Liver (tissue), 8 donors: ENCODE measurements at regions not wholly inside any gene's neighbourhood (a gene's known extent, or its start where the extent isn't known, plus 50 kb on each side); places are given as distances from the start of the nearest gene placed in this dataset.

Source experiments
- DNase-seq: peaks from one replicate; pipeline ENCODE4 v3.0.0-alpha.2; 2017; ENCODE audit warnings: low spot score
- H3K27ac ChIP-seq, 2 donors: one replicate each; pipeline ENCODE4 v1.7.0; 2013; ENCODE audit warnings: inconsistent platforms in 2 of 2, low read length in 2 of 2, control low read depth in 1 of 2, low read depth in 1 of 2, mild to moderate bottlenecking in 1 of 2
- H3K27me3 ChIP-seq, 4 donors: one replicate each; pipeline versions ENCODE4 v1.6.1 to v1.7.0; 2013; ENCODE audit warnings: low read length in 3 of 4, inconsistent platforms in 1 of 4, mild to moderate bottlenecking in 1 of 4, moderate library complexity in 1 of 4; ENCODE audit not compliant: control insufficient read depth in 4 of 4, insufficient read depth in 4 of 4
- H3K36me3 ChIP-seq, 4 donors: one replicate each; pipeline versions ENCODE4 v1.6.1 to v1.7.0; 2013; ENCODE audit warnings: low read length in 3 of 4, mild to moderate bottlenecking in 3 of 4, low read depth in 1 of 4, moderate library complexity in 1 of 4; ENCODE audit not compliant: control insufficient read depth in 4 of 4, insufficient read depth in 3 of 4
- H3K4me1 ChIP-seq, 4 donors: one replicate each; pipeline versions ENCODE4 v1.6.1 to v1.7.0; 2013; ENCODE audit warnings: low read length in 3 of 4, mild to moderate bottlenecking in 3 of 4, moderate library complexity in 1 of 4; ENCODE audit not compliant: control insufficient read depth in 4 of 4, insufficient read depth in 4 of 4
- H3K4me3 ChIP-seq, 3 donors: one replicate each; pipeline versions ENCODE4 v1.6.1 to v1.7.0; 2013; ENCODE audit warnings: low read length in 3 of 3, control low read depth in 1 of 3, low read depth in 1 of 3, mild to moderate bottlenecking in 1 of 3
- H3K9ac ChIP-seq, 2 donors: one replicate each; pipeline ENCODE4 v1.7.0; 2013; ENCODE audit warnings: low read length in 2 of 2, mild to moderate bottlenecking in 2 of 2, moderate library complexity in 2 of 2, control low read depth in 1 of 2, low read depth in 1 of 2
- H3K9me3 ChIP-seq, 4 donors: one replicate each; pipeline versions ENCODE4 v1.6.1 to v1.7.0; 2013; ENCODE audit warnings: low read length in 3 of 4; ENCODE audit not compliant: control insufficient read depth in 4 of 4
- CTCF ChIP-seq: fragments of 150-350 bp; IDR thresholded peaks from 2 replicates; pipeline ENCODE4 v1.5.1; 2017; ENCODE audit warnings: improper control_type of control experiment, low read depth, low read length; ENCODE audit not compliant: missing input control
- EGR1 ChIP-seq, 2 donors: IDR thresholded peaks; 2 replicates each; pipeline ENCODE4 v1.6.1; 2016 to 2018; ENCODE audit warnings: antibody characterized with exemption in 2 of 2, low read depth in 2 of 2
- FOXA1 ChIP-seq: IDR thresholded peaks from 2 replicates; pipeline ENCODE4 v1.6.1; 2016; ENCODE audit warnings: antibody characterized with exemption
- FOXA2 ChIP-seq: IDR thresholded peaks from 2 replicates; pipeline ENCODE4 v1.6.1; 2016; ENCODE audit warnings: antibody characterized with exemption
- GABPA ChIP-seq, 2 donors: IDR thresholded peaks in 1 of 2; conservative IDR thresholded peaks in 1 of 2; 2 replicates each; pipeline ENCODE4 v1.6.1; 2016; ENCODE audit warnings: antibody characterized with exemption in 2 of 2, mild to moderate bottlenecking in 1 of 2, moderate library complexity in 1 of 2
- HNF4A ChIP-seq, 2 donors: conservative IDR thresholded peaks; 2 replicates each; pipeline ENCODE4 v1.6.1; 2016; ENCODE audit warnings: antibody characterized with exemption in 2 of 2, mild to moderate bottlenecking in 2 of 2
- HNF4G ChIP-seq: IDR thresholded peaks from 2 replicates; pipeline ENCODE4 v1.6.1; 2016; ENCODE audit warnings: antibody characterized with exemption
- JUND ChIP-seq, 2 donors: IDR thresholded peaks; 2 replicates each; pipeline ENCODE4 v1.6.1; 2016; ENCODE audit warnings: antibody characterized with exemption in 2 of 2
- NR2F2 ChIP-seq: IDR thresholded peaks from 2 replicates; pipeline ENCODE4 v1.6.1; 2016; ENCODE audit warnings: antibody characterized with exemption
- RAD21 ChIP-seq, 2 donors: IDR thresholded peaks; 2 replicates each; pipeline ENCODE4 v1.6.1; 2016; ENCODE audit warnings: antibody characterized with exemption in 2 of 2, mild to moderate bottlenecking in 2 of 2
- REST ChIP-seq: IDR thresholded peaks from 2 replicates; pipeline ENCODE4 v1.6.1; 2016; ENCODE audit warnings: antibody characterized with exemption, mild to moderate bottlenecking
- RXRA ChIP-seq, 2 donors: IDR thresholded peaks; 2 replicates each; pipeline ENCODE4 v1.6.1; 2017 to 2018; ENCODE audit warnings: antibody characterized with exemption in 2 of 2, mild to moderate bottlenecking in 1 of 2
- SP1 ChIP-seq: IDR thresholded peaks from 2 replicates; pipeline ENCODE4 v1.6.1; 2018; ENCODE audit warnings: antibody characterized with exemption, mild to moderate bottlenecking
- TAF1 ChIP-seq: conservative IDR thresholded peaks from 2 replicates; pipeline ENCODE4 v1.6.1; 2016; ENCODE audit warnings: antibody characterized with exemption, mild to moderate bottlenecking
- YY1 ChIP-seq: IDR thresholded peaks from 2 replicates; pipeline ENCODE4 v1.6.1; 2016; ENCODE audit warnings: antibody characterized with exemption, mild to moderate bottlenecking
- WGBS: extraction: QIAGEN DNeasy Blood & Tissue Kit; methylation state at CpG from one replicate; pipeline ENCODE4 v1.1.7; 2013; 5-methylcytosine and 5-hydroxymethylcytosine counted together
- TF ChIP-seq, protein P1 (sequence below): IDR thresholded peaks from 2 replicates; pipeline ENCODE4 v1.6.1; 2016; ENCODE audit warnings: antibody characterized with exemption
- TF ChIP-seq, protein P2 (sequence below): IDR thresholded peaks from 2 replicates; pipeline ENCODE4 v1.6.1; 2016; ENCODE audit warnings: antibody characterized with exemption
- donor health status: healthy.
- donor health status: healthy.
- donor health status: healthy.
- donor health status: healthy.
- donor health status: healthy.

DNA sequence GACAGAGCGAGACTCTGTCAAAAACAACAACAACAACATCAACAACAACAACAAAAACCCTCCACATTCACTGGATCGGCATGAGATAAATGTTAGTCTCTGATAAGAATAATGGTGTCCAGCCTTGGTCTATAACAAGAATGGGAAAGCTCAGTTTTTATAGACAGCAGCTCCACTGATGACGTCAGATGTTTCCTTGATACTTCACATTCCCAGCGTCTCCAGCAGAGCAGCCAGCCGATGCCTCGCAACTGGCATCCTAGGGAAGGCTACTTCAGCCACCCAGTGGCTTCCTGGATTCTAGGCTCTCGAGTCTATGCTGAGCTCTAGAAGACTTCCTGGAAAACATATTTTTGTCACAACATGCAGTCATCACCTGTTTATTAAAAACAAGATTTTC, 271.4 kb upstream of the SMIM21 start:
- Histone ChIP-seq H3K4me1 (no peaks in the 10 kb centered on the region), H3K4me3 (no peak overlapping the region), H3K27ac (no peak overlapping the region), H3K36me3 (no peaks in the 10 kb centered on the region), H3K9me3 (peaks cover 0 to 3% (median 0%) of the 10 kb centered on the region in 4 donors), H3K9ac (no peak overlapping the region), H3K27me3 (peaks cover 0 to 3% (median 0%) of the 10 kb centered on the region in 4 donors)
- no peak for DNase-seq
- TF ChIP-seq SP1 = no peak
- TF ChIP-seq, protein P1, sequence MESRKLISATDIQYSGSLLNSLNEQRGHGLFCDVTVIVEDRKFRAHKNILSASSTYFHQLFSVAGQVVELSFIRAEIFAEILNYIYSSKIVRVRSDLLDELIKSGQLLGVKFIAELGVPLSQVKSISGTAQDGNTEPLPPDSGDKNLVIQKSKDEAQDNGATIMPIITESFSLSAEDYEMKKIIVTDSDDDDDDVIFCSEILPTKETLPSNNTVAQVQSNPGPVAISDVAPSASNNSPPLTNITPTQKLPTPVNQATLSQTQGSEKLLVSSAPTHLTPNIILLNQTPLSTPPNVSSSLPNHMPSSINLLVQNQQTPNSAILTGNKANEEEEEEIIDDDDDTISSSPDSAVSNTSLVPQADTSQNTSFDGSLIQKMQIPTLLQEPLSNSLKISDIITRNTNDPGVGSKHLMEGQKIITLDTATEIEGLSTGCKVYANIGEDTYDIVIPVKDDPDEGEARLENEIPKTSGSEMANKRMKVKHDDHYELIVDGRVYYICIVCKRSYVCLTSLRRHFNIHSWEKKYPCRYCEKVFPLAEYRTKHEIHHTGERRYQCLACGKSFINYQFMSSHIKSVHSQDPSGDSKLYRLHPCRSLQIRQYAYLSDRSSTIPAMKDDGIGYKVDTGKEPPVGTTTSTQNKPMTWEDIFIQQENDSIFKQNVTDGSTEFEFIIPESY = no peak
- TF ChIP-seq RAD21 (IDR thresholded peaks at IDR 0.05) = no peak
- TF ChIP-seq JUND (IDR thresholded peaks at IDR 0.05) = no peak
- no peak for TF ChIP-seq YY1
- 86% methylated on average over 7 of the region's 7 CpGs for WGBS

DNA sequence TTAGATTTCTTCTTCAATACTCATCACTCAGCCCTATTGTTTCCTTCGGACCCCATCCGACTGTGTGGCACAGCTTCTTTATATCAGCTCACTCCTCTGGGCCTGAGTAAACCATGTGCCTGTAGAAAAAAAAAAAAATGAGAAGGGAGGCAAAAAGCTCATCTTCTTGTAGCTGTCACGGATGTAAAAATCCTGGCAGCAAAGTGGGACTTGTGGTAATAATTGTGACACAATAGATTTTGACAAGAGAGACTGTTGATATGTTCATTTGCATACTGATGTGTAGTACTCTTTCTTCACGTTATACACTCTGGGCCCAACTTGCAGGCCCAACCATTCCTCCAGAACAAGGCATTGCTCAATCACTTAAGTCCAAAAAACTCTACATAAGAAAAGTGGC, 270.0 kb upstream of the SMIM21 start:
- TF ChIP-seq YY1 = no peak
- TF ChIP-seq, protein P2, sequence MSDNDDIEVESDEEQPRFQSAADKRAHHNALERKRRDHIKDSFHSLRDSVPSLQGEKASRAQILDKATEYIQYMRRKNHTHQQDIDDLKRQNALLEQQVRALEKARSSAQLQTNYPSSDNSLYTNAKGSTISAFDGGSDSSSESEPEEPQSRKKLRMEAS = no peak
- no peak for TF ChIP-seq NR2F2
- no peak for TF ChIP-seq EGR1 (IDR thresholded peaks at IDR 0.05; ENCODE audit: low read depth in 2 of 2)
- TF ChIP-seq CTCF = no peak
- TF ChIP-seq GABPA (IDR thresholded peaks at IDR 0.05 in 1 of 2, conservative IDR thresholded peaks at IDR 0.05 in 1 of 2) = no peak
- no peak for TF ChIP-seq FOXA1
- TF ChIP-seq RAD21 (IDR thresholded peaks at IDR 0.05) = no peak
- no peak for TF ChIP-seq HNF4A (conservative IDR thresholded peaks at IDR 0.05)
- TF ChIP-seq SP1 = no peak
- TF ChIP-seq TAF1 = no peak
- TF ChIP-seq FOXA2 = no peak
- no peak for TF ChIP-seq HNF4G
- 66% methylated on average over 4 of the region's 4 CpGs for WGBS
- no peaks in the 10 kb centered on the region for H3K9me3 ChIP-seq
- peaks cover 0 to 3% (median 0%) of the 10 kb centered on the region in 4 donors for H3K27me3 ChIP-seq
- no peaks in the 10 kb centered on the region for H3K36me3 ChIP-seq
- no peak for DNase-seq
- no peaks in the 10 kb centered on the region for H3K4me1 ChIP-seq
- H3K9ac ChIP-seq = no peak overlapping the region
- H3K27ac ChIP-seq = no peak overlapping the region
- H3K4me3 ChIP-seq = no peak overlapping the region

DNA sequence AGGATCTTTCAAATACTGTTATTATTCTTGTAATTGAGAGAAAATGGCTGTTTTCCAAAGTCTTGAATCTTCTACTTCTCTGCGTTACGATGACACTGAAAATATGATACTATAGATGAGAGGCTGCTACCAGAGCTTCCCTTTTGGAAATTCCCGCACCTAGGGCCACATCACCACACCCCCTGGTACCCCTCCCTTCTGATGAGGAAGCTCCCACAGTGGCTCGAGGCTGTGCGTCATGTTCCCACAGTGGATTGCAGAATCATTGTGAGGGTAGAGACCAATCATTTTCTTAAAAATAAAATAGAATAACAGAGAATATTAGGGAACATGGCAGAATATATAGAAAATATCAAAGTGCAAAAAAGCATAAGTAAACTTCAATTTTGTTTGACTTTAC, 268.9 kb upstream of the SMIM21 start:
- TF ChIP-seq EGR1 (IDR thresholded peaks at IDR 0.05; ENCODE audit: low read depth in 2 of 2) (no peak), JUND (IDR thresholded peaks at IDR 0.05) (no peak), YY1 (no peak), RXRA (IDR thresholded peaks at IDR 0.05) (no peak), RAD21 (IDR thresholded peaks at IDR 0.05) (no peak), NR2F2 (no peak), HNF4A (conservative IDR thresholded peaks at IDR 0.05) (no peak), HNF4G (no peak), CTCF (no peak), GABPA (IDR thresholded peaks at IDR 0.05 in 1 of 2, conservative IDR thresholded peaks at IDR 0.05 in 1 of 2) (no peak), REST (no peak)
- TF ChIP-seq, protein P2 = no peak
- no peak overlapping the region for H3K27ac ChIP-seq
- H3K4me3 ChIP-seq = no peak overlapping the region
- 76% methylated on average over 5 of the region's 5 CpGs for WGBS
- no peak overlapping the region for H3K9ac ChIP-seq
- no peaks in the 10 kb centered on the region for H3K36me3 ChIP-seq
- no peak for DNase-seq
- no peaks in the 10 kb centered on the region for H3K9me3 ChIP-seq
- no peaks in the 10 kb centered on the region for H3K4me1 ChIP-seq
- peaks cover 0 to 3% (median 0%) of the 10 kb centered on the region in 4 donors for H3K27me3 ChIP-seq
